ENCODE measurements at regions not wholly inside any gene's neighbourhood (a gene's known extent, or its start where the extent isn't known, plus 50 kb on each side); places are given as distances from the start of the nearest gene placed in this dataset.

DNA sequence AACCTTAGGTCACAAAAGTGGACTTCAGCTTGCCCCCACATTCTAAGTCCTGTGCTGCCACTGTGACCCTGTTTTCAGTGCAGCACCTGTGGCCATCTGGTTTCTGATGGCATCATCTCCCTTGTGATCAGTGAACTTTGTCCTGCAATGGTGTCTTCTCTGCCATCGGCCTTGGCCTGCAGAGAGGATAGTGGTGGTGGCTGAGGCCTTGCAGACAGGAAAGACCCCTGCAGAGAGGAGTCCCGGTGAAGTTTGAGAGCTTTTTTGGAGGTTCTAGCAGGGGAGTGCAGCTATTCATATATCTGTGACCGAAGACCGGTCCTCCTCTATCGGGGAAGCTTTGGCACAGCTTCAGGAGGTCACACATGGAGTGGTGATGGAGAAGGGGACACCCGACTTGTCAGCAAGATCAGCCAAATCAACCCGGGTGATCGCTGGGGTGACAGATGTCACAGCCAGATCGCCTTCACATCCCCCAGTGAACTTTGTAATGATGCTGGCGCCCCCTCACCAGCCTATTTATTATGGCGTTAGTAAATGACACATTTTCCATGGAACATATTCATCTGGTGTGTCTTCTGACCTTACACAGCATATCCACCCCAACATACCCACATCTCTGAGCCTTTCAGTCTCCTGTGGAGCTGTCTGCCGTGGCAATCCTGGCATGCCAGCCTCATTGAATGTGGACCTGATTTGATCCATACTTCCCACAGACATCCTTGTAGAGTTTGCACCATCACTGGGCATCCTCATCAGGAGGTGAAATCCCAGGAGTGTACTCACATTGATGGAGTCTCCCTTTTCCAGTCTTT lies 136.1 kb downstream of the PAPOLA start:
- no peak for DNase-seq

DNA sequence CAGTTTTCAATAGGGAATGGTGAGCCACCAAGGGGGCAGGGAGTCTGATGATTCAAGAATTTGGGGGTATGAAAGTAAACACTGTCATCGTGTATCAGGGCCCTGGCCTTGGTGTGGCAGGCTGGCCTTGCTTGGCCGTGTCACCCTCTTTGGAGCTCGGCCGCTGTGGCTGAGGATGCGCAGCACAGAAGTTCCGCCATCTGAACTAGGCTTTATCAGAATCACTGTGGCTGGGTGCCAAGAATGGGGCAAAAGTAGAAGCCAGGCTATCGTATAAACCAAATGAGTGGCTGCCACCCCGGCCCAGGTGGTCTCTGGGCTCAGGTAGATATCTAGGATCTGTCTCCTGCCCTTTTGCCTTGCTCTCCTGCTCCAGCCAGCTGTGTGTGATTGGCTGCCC lies 137.4 kb downstream of the PAPOLA start:
- DNase-seq = no peak

DNA sequence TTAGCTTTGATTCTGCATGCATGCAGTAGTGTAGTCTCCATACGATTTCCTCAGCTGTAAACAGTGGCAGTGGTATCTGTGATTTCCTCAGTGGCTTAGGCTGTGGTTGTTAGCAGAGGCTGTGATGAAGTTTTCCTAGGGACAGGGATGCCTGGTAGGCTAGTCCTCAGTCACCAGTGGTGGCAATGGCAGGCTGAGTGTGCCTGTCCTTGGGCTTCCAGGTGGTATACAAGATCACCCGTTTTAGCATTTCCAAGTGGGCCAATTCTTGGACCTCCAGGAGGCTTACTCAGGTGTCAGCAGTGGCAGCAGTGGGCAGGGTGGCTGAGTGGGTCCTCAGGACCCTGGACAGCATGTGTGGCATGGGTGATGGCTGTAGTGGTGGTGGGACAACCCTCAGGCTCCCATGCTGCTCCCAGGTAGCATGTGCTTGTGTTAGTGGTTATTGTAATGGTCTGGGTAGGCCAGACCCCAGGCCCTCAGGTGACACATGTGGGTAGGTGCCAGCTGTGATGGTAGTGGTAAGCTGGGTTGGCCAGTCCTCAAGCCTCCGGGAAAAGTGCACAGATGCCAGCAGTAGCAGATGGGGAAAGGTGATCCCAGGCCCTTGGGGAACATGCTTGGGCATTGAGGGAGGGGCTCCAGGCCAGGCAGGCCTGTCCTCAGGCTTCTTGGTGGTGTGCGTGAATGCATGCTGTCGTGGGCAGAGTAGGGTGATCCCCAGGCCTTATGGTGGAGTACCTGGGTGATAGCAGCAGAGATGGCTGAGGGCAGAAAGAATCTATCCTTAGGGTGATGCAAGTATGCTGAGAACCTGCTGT lies 146.5 kb downstream of the PAPOLA start:
- DNase-seq = no peak

DNA sequence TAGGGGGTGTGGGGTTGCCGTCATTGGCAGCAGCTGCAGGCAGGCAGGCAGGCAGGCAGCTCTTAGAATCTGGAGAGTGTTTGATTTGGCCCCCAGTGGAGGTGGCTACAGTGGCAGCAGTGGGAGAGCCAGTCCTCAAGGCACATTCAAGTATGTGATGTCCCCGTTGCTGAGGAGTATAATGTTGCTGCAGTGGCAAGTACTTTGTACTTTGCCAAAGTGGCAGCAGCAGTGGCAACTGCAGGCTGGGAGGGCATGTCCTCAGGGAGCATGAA lies 147.1 kb downstream of the PAPOLA start:
- DNase-seq = no peak

DNA sequence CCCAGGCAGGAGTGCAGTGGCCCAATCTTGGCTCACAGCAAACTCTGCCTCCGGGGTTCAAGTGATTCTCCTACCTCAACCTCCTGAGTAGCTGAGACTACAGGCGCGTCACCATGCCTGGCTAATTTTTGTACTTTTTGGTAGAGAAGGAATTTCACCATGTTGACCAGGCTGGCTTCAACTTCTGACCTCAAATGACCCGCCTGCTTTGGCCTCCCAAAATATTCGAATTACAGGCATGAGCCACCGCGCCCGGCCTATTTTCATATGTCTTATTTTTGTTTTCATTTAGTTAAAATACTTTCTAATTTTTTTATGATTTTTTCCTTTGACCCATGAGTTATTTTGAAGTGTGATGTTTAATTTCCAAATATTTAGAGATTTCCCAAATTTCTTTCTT lies 143.6 kb upstream of the VRK1 start:
- DNase-seq = no peak

DNA sequence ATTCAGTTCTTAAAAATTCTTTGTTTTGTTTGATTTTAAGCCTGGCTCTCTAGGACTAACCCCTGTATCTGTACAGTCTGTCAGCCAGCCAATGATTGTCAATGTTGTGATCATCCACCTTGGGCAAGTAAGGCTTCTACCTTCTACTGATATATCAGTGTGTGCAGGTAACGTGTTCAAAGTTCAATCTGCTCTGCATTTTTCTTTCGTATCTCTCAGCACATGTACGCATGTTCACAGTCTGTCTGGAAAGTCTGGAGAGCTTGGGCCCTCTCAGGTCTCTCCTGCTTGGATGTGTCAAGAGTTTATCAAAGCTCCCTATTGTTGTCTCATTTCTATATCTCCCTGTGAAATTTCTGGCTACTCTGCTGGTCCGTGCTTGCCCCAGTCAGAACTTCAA lies 138.6 kb upstream of the VRK1 start:
- DNase-seq = no peak

DNA sequence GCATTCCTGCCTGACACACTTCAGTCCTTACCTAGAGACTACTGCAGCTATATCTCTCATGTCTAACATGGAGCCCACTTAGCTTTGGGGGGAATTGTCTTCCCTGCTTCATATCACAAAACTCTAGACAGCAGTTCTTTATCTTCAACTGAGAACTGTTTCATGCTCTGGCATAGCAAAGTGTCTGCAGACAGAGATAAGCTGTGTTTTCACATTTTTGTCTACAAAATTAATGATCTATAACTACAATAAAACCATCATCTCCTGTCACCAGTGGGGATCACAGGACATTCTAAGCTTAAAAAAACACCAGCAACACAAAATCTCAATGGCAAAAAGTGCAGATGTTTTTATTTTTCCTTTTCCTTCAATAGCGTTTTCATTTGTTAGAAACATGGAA lies 137.1 kb upstream of the VRK1 start:
- DNase-seq = no peak

DNA sequence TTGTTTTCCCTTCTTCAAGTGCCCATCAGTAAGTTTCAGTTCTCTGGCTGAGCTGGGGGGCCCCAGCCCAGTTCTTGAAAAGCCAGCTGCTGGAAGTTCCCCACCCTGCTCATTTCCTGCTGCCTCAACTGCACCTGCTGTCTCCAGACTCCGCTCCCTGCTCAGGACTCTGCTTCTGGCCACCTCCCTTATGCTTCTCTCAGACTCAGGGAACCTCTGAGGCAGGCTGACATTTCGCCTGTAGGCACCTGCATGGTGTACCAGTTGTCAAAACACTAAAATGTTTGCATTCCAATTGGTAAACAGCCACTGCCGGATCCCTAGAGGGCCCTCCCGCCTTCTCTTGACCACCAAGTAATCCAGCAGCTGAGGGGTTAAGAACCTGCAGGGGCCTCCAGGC lies 136.5 kb upstream of the VRK1 start:
- DNase-seq = no peak

DNA sequence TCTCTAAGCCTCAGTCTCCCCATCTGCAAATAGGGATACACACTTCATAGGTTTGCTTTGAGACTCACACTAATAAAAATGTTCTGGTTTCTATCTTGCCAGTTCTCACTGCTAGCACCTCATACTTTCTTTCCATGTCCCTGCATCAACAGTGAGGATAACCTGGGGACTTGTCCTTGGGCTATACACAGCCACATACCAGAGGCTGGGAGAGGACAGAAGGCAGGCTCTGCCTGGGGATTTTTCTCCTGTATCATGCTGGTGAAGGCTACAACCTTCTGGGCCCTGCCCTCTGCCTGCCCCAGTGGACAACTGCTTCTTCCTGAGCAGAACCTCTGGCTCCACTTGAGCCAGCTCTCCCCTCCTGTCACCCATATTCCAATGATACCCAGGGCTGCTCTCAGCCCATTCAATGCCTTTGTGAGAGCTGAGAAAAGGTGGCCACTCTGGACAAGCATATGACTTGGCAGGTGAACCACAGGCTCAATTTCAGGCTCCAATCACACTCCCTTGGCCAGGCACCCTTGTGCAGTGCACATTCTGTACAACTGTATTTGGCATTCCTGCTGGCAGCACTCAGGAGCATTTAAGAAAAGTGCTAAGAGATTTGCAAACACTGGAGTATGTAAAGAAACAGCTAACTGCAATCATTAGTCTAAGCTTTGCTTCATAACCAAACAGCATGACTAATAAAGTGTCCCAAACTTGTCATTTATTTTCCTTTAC lies 135.8 kb upstream of the VRK1 start:
- DNase-seq = no peak

DNA sequence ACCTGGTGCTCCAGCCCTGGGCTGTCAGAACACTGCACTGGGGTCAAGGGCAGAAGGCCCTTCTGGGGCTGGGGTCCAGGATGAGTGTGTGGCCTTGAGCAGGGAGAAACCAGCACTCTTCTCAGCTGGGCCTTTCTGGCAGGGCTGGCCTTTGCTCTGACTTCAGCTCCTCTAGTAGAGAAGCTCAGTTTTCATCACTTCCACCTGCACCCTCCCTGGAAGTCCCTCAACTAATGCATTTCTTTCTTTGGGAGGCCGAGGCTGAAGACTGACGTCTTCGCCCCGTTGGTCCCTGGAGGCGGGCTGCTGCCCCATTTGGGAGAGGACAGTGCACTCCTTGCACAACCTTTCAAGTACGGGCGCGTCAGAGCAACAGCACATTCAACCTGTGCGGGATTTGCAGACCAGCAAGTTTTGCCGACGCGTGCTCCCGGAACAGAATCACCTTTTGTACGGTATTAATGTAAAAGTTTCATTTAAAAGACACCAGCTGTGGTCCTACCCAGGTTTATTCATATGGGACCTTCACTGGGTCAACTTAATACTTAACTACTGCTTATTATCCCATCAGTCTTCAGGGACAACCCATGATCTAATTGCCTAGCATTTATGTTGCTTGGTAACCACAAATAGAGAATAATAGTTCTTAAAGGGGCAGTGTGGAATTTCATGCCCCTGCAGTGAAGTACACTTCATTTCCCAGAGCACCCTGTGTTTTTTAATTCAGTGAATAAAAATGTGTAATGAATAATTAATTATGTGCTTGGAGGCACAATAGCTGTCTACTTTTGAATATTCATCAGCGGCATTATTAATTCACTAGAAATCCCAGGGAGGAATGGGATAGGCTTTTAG lies 134.8 kb upstream of the VRK1 start:
- DNase-seq = no peak

DNA sequence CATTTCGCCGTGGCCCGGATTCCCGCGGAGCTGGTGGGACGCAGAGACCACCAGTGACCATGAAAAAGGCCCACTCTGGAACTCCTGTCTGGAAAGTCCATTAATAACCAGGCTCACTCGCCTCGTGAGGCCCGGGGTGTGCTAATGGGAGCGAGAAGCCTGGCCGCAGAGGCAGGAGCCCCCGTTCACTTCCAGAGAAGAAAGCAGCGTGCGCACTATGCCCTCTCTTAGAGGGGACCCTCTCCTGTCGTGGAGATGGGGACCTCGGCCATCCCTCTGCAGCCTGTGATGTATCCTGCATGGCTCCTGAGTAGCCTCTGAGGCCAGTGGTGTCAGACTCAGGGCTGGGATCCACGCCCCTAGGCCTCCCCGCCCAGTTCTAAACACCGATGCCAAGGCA lies 134.1 kb upstream of the VRK1 start:
- no peak for DNase-seq

DNA sequence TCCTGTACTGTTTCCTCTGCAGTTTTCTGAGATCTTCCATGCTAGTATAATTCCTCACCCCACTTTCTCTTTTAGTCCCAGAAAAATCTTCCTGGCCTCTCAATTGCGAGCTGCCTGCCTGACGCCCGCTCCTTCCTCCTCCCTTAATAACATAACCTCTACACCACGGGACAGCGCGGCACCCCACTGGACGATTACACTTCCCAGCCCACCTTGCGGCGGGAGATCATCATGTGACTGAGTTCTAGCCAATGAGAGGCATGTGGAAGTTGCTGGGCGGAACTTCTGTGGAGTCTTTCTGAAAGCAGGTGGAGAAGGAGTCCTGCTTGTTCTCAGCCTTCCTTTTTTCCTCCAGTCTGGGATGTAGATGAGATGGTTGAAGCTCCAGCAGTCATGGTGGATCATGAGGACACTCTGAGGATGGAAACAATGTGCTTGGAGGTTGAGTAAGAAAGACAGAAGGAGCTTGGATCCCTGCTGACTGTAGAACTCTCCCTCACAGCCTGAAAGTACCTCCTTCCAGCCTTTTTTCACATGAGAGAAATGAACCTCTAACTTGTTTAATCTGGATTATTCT lies 133.6 kb upstream of the VRK1 start:
- no peak for DNase-seq

DNA sequence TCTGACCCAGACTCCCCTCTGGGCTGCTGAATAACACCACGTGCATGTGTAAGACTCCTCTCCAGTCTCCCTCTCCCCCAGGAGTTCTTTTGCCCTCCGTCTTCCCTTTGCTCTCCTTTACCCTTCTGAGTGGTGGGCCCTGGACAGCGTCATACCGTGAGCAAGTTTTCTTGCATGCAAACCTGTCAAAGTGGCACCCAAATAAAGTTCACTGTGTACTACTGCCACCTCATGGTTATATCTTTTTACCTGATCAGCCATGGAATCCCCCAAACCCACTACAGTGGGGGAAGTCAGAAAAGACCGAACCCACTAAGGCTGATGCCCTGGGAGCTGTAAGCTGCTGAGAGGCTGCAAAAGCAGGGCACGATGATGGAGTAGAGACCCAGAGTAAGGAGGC lies 131.1 kb upstream of the VRK1 start:
- no peak for DNase-seq

DNA sequence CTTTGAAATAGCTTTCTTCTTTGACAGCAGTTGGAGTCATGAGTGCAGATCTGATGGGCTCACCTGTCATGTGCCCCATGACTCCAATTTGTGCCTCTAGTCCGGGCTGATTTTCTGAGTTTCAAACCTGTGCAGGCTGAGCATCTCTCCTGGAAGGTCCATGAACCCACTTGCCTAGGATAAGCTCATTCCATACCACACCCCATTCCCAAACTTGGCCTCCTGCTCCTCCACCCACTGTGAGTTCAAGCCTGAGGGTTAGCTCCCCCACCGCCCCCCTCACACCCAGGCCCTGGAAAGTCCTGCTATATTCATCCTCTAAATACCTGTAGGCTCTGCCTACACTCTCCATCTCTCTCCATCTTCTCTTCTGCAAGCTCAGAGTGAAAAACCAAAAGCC lies 126.8 kb upstream of the VRK1 start:
- DNase-seq = no peak

DNA sequence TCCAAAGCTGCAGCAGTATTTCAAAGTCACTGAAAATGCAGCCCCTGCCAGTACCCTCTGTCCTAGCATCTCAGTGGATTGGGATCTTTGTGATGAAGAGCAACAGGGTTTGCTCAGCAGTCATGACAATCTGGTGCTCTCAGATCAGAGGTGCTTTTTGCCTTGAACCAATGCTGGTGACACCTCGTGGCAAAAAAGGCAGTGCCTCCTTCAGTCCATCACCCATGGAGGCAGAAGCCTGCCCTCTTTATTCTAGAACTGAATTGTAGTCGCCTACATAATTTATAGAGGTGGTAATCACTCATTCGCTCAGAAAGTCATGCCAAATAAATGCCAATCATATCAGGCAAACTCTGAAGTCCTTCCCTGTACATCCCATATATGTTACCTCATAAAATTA lies 126.0 kb upstream of the VRK1 start:
- no peak for DNase-seq

DNA sequence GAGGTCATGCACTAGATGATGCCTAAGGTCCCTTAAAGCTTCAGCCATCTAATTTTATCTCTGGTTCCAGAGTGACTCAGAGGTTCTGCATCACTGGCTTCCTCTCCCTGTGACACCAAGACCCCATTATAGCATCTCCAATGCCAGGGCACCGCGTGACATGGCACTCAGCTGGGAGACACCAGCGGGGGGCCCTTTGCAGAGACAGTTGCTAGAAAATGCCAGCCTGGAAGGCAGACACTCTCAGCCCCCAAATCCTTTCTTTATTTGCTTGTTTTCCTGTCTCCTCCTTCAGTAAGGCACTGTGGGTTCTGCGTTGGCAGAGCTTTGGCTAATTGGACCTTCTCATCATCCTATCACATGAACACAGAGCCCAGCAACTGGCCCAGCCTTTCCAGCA lies 123.5 kb upstream of the VRK1 start:
- DNase-seq = peak; percentile 33

DNA sequence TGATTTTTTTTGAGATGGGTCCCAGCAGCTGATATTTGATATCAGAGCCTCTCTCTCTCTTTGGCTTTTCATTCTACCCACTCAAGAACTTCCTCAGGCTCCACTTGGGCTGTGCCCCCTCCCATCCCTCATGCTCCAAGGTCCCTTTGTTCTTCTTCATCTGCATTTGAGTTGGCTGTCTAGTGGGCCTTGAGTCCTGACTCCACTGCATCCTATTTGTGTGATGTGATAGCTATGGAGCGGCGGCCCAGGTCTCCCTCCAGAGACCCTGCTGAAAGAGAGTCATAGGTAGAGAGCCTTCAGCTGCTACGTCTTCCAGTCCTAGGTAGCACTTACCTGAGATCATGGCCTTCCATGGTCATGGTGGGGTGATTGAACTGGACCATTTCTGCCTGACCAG lies 123.1 kb upstream of the VRK1 start:
- DNase-seq = peak; percentile 30

DNA sequence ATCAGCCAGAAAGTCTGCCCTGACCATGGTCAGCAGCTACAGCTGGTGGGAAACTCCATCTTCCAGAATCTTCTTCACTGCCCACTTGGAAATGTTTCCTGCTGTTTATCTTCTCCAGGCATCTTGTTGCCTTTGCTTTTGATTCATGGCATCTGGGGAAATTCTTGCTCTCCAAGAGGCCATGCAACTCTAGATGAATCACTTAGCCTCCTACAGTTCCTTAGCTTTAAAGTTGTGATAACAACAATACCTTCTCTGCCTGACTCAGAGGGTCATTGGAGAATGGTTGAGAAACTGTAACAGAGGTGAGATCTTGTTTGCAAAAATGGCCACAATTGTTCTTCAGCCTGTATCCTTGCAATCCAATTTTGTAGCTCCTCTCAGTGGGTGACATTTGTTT lies 121.0 kb upstream of the VRK1 start:
- peak; percentile 29 for DNase-seq

DNA sequence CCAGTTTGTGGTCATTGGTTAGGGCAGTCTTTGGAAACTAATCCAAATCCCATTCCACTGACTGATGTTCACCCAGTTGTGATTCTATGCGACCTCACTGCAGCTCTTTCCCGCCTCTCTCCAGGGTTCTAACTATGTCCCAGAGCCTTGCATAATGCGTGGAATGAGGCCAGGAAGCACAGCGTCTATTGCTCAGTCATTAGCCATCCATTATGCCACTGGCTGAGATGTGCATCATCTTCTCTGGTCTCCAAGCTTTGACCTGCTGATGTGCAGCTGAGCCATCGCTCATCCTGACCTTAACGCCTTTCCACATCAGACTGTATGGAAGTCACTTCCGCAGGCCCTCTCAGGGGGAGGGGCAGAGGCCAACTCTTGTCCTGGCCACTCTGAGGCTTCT lies 115.4 kb upstream of the VRK1 start:
- no peak for DNase-seq

DNA sequence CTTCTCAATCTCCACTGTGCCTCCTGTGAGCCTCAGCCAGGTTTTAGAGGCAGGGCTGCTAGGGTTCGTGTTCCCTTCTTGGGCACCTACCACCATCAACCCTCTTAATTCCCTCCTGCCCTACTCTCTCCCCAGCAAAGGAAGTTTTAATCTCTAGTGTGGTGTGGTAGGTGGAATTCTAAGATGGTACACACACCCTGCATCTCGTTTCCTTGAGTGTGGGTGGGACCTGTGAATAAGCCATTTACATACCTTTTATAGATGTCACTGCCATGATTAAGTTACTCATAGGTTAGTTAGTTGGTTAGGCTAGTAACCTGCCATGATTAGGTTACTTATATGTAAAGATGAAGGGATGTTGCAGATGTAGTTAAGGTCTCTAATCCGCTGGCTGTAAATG lies 114.8 kb upstream of the VRK1 start:
- DNase-seq = no peak

DNA sequence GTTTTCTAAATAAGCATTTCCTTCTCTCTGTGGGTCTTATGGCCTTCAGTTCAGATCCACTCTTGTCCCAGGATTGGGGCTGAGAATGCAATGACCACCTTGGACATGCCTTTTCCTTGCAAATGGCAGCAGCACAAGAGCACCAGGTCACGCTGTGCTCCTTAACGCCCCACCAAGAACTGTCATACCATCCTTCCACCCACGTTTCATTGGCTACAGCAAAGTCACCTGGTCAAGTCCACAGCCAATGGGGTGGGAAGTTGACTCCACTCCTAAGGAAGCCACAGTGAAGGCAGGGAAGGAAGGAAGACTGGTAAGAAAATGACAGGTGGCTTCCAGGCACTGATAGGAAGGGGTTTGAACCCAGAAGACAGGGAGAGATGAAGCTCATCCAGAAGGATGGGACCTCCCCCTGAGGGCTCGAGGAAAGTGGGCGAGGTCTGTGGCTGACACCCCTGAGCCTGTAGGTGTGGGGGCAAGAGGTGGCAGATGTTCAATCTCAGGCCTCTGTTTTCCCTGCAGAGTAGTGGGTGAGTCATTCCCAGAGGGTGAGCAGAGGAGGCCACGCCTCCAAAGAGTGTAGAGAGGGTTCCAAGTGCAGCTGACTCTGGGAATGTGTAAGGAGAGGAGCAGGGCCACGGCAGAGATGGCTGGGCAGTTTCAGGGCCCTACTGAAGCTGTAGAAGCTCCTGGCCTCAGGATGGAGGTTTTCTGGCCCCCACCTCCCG lies 113.5 kb upstream of the VRK1 start:
- peak; percentile 58 for DNase-seq

DNA sequence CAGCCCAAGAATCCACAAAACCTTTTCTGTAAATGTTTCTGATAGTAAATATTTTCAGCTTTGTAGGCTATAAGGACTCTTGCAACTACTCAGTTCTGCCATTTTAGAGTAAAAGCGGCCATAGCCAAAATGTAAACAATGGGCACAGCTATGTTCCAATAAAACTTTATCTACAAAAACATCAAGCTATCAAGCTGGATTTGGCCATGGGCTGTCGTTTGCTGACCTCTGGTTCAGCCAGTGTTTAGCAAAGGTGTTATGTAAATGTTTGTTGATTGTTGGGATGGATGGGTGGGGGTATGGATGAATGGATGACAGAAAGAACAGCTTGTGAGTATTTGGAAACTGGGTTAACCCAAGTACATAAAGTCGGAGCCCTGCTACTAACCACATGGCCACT lies 111.1 kb upstream of the VRK1 start:
- no peak for DNase-seq
